ENCODE measurements at regions not wholly inside any gene's neighbourhood (a gene's known extent, or its start where the extent isn't known, plus 50 kb on each side); places are given as distances from the start of the nearest gene placed in this dataset.

DNA sequence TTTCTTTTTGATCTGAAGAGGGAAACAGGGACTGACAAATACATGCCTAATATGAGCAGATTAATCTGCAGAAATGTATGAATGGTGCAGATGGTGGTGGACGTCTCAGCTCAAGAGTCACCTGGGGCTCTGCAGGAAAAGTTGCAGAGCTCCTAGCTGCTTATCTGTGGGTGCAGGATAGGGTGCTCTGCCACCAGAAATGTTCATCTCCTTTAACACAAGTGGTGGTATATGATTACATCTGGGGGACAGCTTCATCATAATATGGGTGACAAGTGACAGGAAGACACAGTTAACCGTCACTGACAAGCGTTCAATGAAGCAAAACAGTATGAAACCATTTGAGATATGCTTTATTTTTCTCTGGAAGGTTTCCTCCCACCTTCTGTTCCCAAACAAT lies 121.2 kb upstream of the LINC00305 start:
- Histone ChIP-seq H3K27ac (ENCODE audit: insufficient read depth, low read length) (no peak overlapping the region), H2AFZ (ENCODE audit: low read length) (no peak overlapping the region), H4K20me1 (ENCODE audit: control insufficient read depth, extremely low read depth, insufficient read depth, low read length) (no peaks in the 10 kb centered on the region), H3K27me3 (ENCODE audit: control insufficient read depth, insufficient read depth, low read length) (no peaks in the 10 kb centered on the region), H3K4me2 (ENCODE audit: extremely low read depth, insufficient read depth, low read length) (no peak overlapping the region), H3K79me2 (ENCODE audit: control insufficient read depth, insufficient read depth, low read length) (no peaks in the 10 kb centered on the region), H3K4me3 (replicated peaks in 1 of 4; ENCODE audit: control extremely low read depth in 1 of 4, insufficient read depth in 1 of 4, low read depth in 3 of 4, low read length in 4 of 4) (no peak overlapping the region), H3K9ac (ENCODE audit: insufficient read depth, low read length) (no peak overlapping the region), H3K9me3 (ENCODE audit: control insufficient read depth, insufficient read depth, low read depth, low read length) (no peaks in the 10 kb centered on the region), H3K4me1 (ENCODE audit: control insufficient read depth, extremely low read depth, insufficient read depth, low read length) (no peaks in the 10 kb centered on the region), H3K36me3 (ENCODE audit: control insufficient read depth, insufficient read depth, low read length) (no peaks in the 10 kb centered on the region)
- no peak for TF ChIP-seq EZH2 (IDR thresholded peaks at IDR 0.05; ENCODE audit: low read length, missing control alignments)
- TF ChIP-seq, protein P1, sequence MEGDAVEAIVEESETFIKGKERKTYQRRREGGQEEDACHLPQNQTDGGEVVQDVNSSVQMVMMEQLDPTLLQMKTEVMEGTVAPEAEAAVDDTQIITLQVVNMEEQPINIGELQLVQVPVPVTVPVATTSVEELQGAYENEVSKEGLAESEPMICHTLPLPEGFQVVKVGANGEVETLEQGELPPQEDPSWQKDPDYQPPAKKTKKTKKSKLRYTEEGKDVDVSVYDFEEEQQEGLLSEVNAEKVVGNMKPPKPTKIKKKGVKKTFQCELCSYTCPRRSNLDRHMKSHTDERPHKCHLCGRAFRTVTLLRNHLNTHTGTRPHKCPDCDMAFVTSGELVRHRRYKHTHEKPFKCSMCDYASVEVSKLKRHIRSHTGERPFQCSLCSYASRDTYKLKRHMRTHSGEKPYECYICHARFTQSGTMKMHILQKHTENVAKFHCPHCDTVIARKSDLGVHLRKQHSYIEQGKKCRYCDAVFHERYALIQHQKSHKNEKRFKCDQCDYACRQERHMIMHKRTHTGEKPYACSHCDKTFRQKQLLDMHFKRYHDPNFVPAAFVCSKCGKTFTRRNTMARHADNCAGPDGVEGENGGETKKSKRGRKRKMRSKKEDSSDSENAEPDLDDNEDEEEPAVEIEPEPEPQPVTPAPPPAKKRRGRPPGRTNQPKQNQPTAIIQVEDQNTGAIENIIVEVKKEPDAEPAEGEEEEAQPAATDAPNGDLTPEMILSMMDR (conservative IDR thresholded peaks at IDR 0.05 in 1 of 2, IDR thresholded peaks at IDR 0.05 in 1 of 2; ENCODE audit: low read depth in 1 of 2, low read length in 2 of 2), result no peak
- no peak for DNase-seq (ENCODE audit: low read depth in 2 of 2)

DNA sequence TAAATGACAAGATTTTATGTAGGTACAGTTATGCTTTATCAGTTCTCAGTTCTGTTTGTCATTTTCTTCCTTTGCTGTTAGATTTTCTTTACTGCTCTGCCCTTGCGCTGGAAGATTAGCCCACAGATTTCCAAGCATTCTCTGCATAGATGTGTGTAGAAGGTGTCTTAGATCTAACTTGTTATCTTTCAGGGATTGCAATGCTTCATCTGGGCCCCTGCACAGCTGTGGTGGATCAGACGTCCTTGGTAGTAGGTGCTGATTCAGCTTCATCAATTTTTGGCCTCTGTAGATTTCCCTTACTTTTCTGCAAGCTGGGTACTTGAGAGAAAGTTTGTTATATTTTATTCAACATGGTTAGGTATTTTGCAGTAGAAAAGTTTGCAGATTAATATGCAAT lies 115.3 kb upstream of the LINC00305 start:
- Histone ChIP-seq H3K4me2 (ENCODE audit: extremely low read depth, insufficient read depth, low read length) (no peak overlapping the region), H3K9me3 (ENCODE audit: control insufficient read depth, insufficient read depth, low read depth, low read length) (no peaks in the 10 kb centered on the region), H3K4me3 (replicated peaks in 1 of 4; ENCODE audit: control extremely low read depth in 1 of 4, insufficient read depth in 1 of 4, low read depth in 3 of 4, low read length in 4 of 4) (no peak overlapping the region), H4K20me1 (ENCODE audit: control insufficient read depth, extremely low read depth, insufficient read depth, low read length) (no peaks in the 10 kb centered on the region), H3K27me3 (ENCODE audit: control insufficient read depth, insufficient read depth, low read length) (no peaks in the 10 kb centered on the region), H3K36me3 (ENCODE audit: control insufficient read depth, insufficient read depth, low read length) (no peaks in the 10 kb centered on the region), H3K9ac (ENCODE audit: insufficient read depth, low read length) (no peak overlapping the region), H3K27ac (ENCODE audit: insufficient read depth, low read length) (no peak overlapping the region), H3K4me1 (ENCODE audit: control insufficient read depth, extremely low read depth, insufficient read depth, low read length) (no peaks in the 10 kb centered on the region), H2AFZ (ENCODE audit: low read length) (no peak overlapping the region), H3K79me2 (ENCODE audit: control insufficient read depth, insufficient read depth, low read length) (no peaks in the 10 kb centered on the region)
- TF ChIP-seq, protein P1 (conservative IDR thresholded peaks at IDR 0.05 in 1 of 2, IDR thresholded peaks at IDR 0.05 in 1 of 2; ENCODE audit: low read depth in 1 of 2, low read length in 2 of 2), result no peak
- TF ChIP-seq EZH2 (IDR thresholded peaks at IDR 0.05; ENCODE audit: low read length, missing control alignments), result no peak
- no peak for DNase-seq (ENCODE audit: low read depth in 2 of 2)

DNA sequence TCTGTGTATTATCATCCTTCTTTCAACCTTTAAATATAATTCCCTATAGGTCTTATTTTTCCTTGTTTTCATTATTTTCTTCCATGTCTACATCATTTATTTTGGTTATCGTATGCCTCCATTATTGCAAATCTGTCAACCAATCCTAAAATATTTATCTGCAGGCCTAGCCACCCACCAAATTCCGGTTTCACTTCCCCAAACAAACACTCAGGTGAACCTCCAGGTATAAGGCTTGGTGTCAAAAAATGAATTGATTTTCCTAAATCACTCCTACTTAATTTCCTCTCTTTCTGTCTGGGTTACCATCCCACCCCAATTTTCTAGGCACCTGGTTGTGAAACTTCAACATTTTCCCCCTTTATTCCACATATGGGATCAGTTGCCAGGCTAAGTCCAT lies 111.9 kb upstream of the LINC00305 start:
- no peaks in the 10 kb centered on the region for H4K20me1 ChIP-seq (ENCODE audit: control insufficient read depth, extremely low read depth, insufficient read depth, low read length)
- no peak overlapping the region for H2AFZ ChIP-seq (ENCODE audit: low read length)
- no peaks in the 10 kb centered on the region for H3K79me2 ChIP-seq (ENCODE audit: control insufficient read depth, insufficient read depth, low read length)
- H3K4me1 ChIP-seq (ENCODE audit: control insufficient read depth, extremely low read depth, insufficient read depth, low read length), result no peaks in the 10 kb centered on the region
- no peak for TF ChIP-seq EZH2 (IDR thresholded peaks at IDR 0.05; ENCODE audit: low read length, missing control alignments)
- TF ChIP-seq, protein P1 (conservative IDR thresholded peaks at IDR 0.05 in 1 of 2, IDR thresholded peaks at IDR 0.05 in 1 of 2; ENCODE audit: low read depth in 1 of 2, low read length in 2 of 2), result no peak
- DNase-seq (ENCODE audit: low read depth in 2 of 2), result no peak
- no peak overlapping the region for H3K4me2 ChIP-seq (ENCODE audit: extremely low read depth, insufficient read depth, low read length)
- no peaks in the 10 kb centered on the region for H3K9me3 ChIP-seq (ENCODE audit: control insufficient read depth, insufficient read depth, low read depth, low read length)
- H3K27me3 ChIP-seq (ENCODE audit: control insufficient read depth, insufficient read depth, low read length), result no peaks in the 10 kb centered on the region
- no peaks in the 10 kb centered on the region for H3K36me3 ChIP-seq (ENCODE audit: control insufficient read depth, insufficient read depth, low read length)
- no peak overlapping the region for H3K4me3 ChIP-seq (replicated peaks in 1 of 4; ENCODE audit: control extremely low read depth in 1 of 4, insufficient read depth in 1 of 4, low read depth in 3 of 4, low read length in 4 of 4)
- H3K27ac ChIP-seq (ENCODE audit: insufficient read depth, low read length), result no peak overlapping the region
- no peak overlapping the region for H3K9ac ChIP-seq (ENCODE audit: insufficient read depth, low read length)

All from fibroblast of lung (primary cell).